HG02840 (cell line): ENCODE measurements at regions not wholly inside any gene's neighbourhood (a gene's known extent, or its start where the extent isn't known, plus 50 kb on each side); places are given as distances from the start of the nearest gene placed in this dataset.
"Not testable (repeated sequence)": the region's sequence is repeated elsewhere in the genome, so short reads cannot be mapped to it uniquely, and the experiment has no call there.

ENCODE experiments used
- ATAC-seq: cut with Tn5 transposase; IDR thresholded peaks from one replicate; pipeline ENCODE4 v1.9.1; 2021; ENCODE audit warnings: mild to moderate bottlenecking, moderate library complexity, moderate number of reproducible peaks; ENCODE audit not compliant: unreplicated experiment, low FRiP score

GRCh38 chr5:130520211-130520610 lies 615.9 kb downstream of the CHSY3 start:
- no peak for ATAC-seq

- ATAC-seq: no peak
Measured at GRCh38 chr5:130514984-130515690, 610.9 kb downstream of the CHSY3 start.

- no peak for ATAC-seq
Measured at GRCh38 chr5:130502702-130503101, 598.4 kb downstream of the CHSY3 start.

- ATAC-seq: no peak
Measured at GRCh38 chr5:130501151-130501865, 597.0 kb downstream of the CHSY3 start.

- ATAC-seq: not testable (repeated sequence)
Measured at GRCh38 chr5:130500495-130500894, 596.2 kb downstream of the CHSY3 start.

- no peak for ATAC-seq
Measured at GRCh38 chr5:130496215-130496614, 592.0 kb downstream of the CHSY3 start.

- ATAC-seq: no peak
Measured at GRCh38 chr5:130488252-130488651, 584.0 kb downstream of the CHSY3 start.

- ATAC-seq: no peak
Measured at GRCh38 chr5:130479045-130479804, 575.0 kb downstream of the CHSY3 start.

- no peak for ATAC-seq
Measured at GRCh38 chr5:130476325-130476724, 572.1 kb downstream of the CHSY3 start.

GRCh38 chr5:130462516-130462915 lies 558.3 kb downstream of the CHSY3 start:
- no peak for ATAC-seq

GRCh38 chr5:130455175-130455574 lies 550.9 kb downstream of the CHSY3 start:
- ATAC-seq: no peak

- no peak for ATAC-seq
Measured at GRCh38 chr5:130452744-130453143, 548.5 kb downstream of the CHSY3 start.

GRCh38 chr5:130436430-130436829 lies 532.2 kb downstream of the CHSY3 start:
- no peak for ATAC-seq

- no peak for ATAC-seq
Measured at GRCh38 chr5:130427222-130427955, 523.1 kb downstream of the CHSY3 start.

- no peak for ATAC-seq
Measured at GRCh38 chr5:130425424-130425823, 521.2 kb downstream of the CHSY3 start.

GRCh38 chr5:130424341-130424740 lies 520.1 kb downstream of the CHSY3 start:
- ATAC-seq: no peak

GRCh38 chr5:130402906-130403305 lies 498.6 kb downstream of the CHSY3 start:
- ATAC-seq: no peak

GRCh38 chr5:130400091-130400490 lies 495.8 kb downstream of the CHSY3 start:
- ATAC-seq: no peak

- no peak for ATAC-seq
Measured at GRCh38 chr5:130398825-130399224, 494.6 kb downstream of the CHSY3 start.

- not testable (repeated sequence) for ATAC-seq
Measured at GRCh38 chr5:130397727-130398126, 493.5 kb downstream of the CHSY3 start.

GRCh38 chr5:130397132-130397531 lies 492.9 kb downstream of the CHSY3 start:
- ATAC-seq: no peak
